HepG2 (cell line): ENCODE measurements at regions not wholly inside any gene's neighbourhood (a gene's known extent, or its start where the extent isn't known, plus 50 kb on each side); places are given as distances from the start of the nearest gene placed in this dataset.

Source experiments
- FOXM1 ChIP-seq: sonication (generic); formaldehyde crosslinking; IDR thresholded peaks from 2 replicates; pipeline ENCODE4 v1.5.0; 2020; ENCODE audit warnings: missing genetic modification reagents
- GLI4 ChIP-seq: sonication (generic); formaldehyde crosslinking; IDR thresholded peaks from 2 replicates; pipeline ENCODE4 v1.5.1; 2020; ENCODE audit warnings: missing genetic modification reagents, mild to moderate bottlenecking, moderate library complexity, borderline replicate concordance
- REPIN1 ChIP-seq: sonication (generic); formaldehyde crosslinking; IDR thresholded peaks from 2 replicates; pipeline ENCODE4 v1.8.0; 2022; ENCODE audit warnings: missing genetic modification reagents, low read depth, mild to moderate bottlenecking, borderline replicate concordance
- SMAD1 ChIP-seq: sonication (generic); formaldehyde crosslinking; IDR thresholded peaks from 2 replicates; pipeline ENCODE4 v1.4.0; 2020; ENCODE audit warnings: missing genetic modification reagents, low read depth, mild to moderate bottlenecking, borderline replicate concordance
- TF ChIP-seq, protein P1 (sequence below): sonication (generic); formaldehyde crosslinking; IDR thresholded peaks from 2 replicates; pipeline ENCODE4 v1.5.0; 2020; ENCODE audit warnings: mild to moderate bottlenecking, missing genetic modification reagents, moderate library complexity
- TF ChIP-seq, protein P2 (sequence below): IDR thresholded peaks from 2 replicates; pipeline ENCODE4 v1.6.1; 2012; ENCODE audit warnings: inconsistent platforms

DNA sequence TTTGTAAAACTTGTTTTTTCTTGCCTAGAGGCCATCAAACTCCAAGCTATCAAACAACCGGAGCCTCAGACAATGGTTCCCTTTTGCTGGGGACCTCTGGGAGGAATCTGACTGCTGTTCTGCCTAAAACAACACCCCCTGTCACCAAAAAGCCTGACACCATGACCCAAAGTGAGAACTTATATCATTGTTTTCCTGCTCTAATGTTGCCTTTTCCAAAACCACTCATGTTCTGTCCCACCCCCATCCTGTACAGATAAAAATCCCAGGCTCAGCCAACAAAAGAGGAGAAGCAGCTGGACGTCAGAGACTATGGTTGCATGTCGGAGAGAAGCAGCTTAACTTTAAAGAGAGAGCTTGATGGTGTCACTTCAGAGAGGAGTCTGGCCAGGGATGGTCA, 327.2 kb upstream of the CXADR start:
- TF ChIP-seq, protein P1, sequence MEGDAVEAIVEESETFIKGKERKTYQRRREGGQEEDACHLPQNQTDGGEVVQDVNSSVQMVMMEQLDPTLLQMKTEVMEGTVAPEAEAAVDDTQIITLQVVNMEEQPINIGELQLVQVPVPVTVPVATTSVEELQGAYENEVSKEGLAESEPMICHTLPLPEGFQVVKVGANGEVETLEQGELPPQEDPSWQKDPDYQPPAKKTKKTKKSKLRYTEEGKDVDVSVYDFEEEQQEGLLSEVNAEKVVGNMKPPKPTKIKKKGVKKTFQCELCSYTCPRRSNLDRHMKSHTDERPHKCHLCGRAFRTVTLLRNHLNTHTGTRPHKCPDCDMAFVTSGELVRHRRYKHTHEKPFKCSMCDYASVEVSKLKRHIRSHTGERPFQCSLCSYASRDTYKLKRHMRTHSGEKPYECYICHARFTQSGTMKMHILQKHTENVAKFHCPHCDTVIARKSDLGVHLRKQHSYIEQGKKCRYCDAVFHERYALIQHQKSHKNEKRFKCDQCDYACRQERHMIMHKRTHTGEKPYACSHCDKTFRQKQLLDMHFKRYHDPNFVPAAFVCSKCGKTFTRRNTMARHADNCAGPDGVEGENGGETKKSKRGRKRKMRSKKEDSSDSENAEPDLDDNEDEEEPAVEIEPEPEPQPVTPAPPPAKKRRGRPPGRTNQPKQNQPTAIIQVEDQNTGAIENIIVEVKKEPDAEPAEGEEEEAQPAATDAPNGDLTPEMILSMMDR (CRISPR knock-in tag) = no peak
- TF ChIP-seq, protein P2, sequence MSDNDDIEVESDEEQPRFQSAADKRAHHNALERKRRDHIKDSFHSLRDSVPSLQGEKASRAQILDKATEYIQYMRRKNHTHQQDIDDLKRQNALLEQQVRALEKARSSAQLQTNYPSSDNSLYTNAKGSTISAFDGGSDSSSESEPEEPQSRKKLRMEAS = no peak
- TF ChIP-seq REPIN1 (CRISPR knock-in tag) = no peak
- TF ChIP-seq GLI4 = no peak
- TF ChIP-seq SMAD1 (CRISPR knock-in tag) = no peak
- TF ChIP-seq FOXM1 (CRISPR knock-in tag) = no peak
